Heart left ventricle (tissue), 13 donors: ENCODE measurements at regions not wholly inside any gene's neighbourhood (a gene's known extent, or its start where the extent isn't known, plus 50 kb on each side); places are given as distances from the start of the nearest gene placed in this dataset.
"Not testable (repeated sequence)": the region's sequence is repeated elsewhere in the genome, so short reads cannot be mapped to it uniquely, and the experiment has no call there.

ENCODE experiments used
- CTCF ChIP-seq, 12 donors: fragments of 200-600 bp; sonication (generic) in 4 of 12; IDR thresholded peaks; one replicate each; pipeline versions ENCODE4 v1.5.0 to v1.8.0; 2018 to 2022; ENCODE audit warnings: antibody characterized with exemption in 12 of 12, mild to moderate bottlenecking in 5 of 12
- POLR2A ChIP-seq, 2 donors: fragments of 450-650 bp; IDR thresholded peaks; one replicate each; pipeline ENCODE4 v1.6.1; 2017; ENCODE audit warnings: antibody characterized with exemption in 2 of 2, mild to moderate bottlenecking in 2 of 2, moderate library complexity in 2 of 2
- donor health status: ischemic (EF 13 %, LVEDD 7.1; RV severe dilation, severe dysfunction).
- donor health status: DM: no; HTN: yes; CAD: no.
- donor health status: DM: no; HTN: no; CAD: no.
- donor health status: ischemic (EF 25% LVEDD 6.9; RV normal size, moderate dysfunction).
- donor health status: ischemic (EF 25% LVEDD 5.7; RV mildly dilated, moderate dysfunction).
- donor health status: ischemic (EF 35%, LVEDD 5.7; RV mildly dilated, moderate dysfunction).
- donor health status: nonischemic (EF 11% LVEDD 7.7; RV severe dilation, severe dysfunction).
- donor health status: DM: yes; HTN: yes; CAD: no.
- donor health status: PGD.
- donor health status: ischemic (EF 29% LVEDD 5.4; RV normal size, mild dysfunction).
- donor health status: nonischemic (EF 23%, LVEDD 6.1; RV moderate dilation, normal function).

GRCh38 chr4:161277150-161277787, 886.5 kb downstream of the FSTL5 start:
- TF ChIP-seq CTCF, POLR2A (IDR thresholded peaks at IDR 0.05): not testable (repeated sequence)
